GM12872 (cell line): ENCODE measurements at regions not wholly inside any gene's neighbourhood (a gene's known extent, or its start where the extent isn't known, plus 50 kb on each side); places are given as distances from the start of the nearest gene placed in this dataset.

Source experiments
- CTCF ChIP-seq: IDR thresholded peaks from 3 replicates; pipeline ENCODE4 v1.5.1; 2011; ENCODE audit warnings: low read depth, mild to moderate bottlenecking, low read length, moderate library complexity; ENCODE audit not compliant: insufficient read depth

- TF ChIP-seq CTCF, result no peak
These were observed 59.0 kb upstream of the CHST15 start for GRCh38 chr10:124152139-124153022.

- TF ChIP-seq CTCF, result no peak
These were observed 58.2 kb upstream of the CHST15 start for GRCh38 chr10:124151466-124152095.

GRCh38 chr10:124150807-124151417 lies 57.5 kb upstream of the CHST15 start:
- no peak for TF ChIP-seq CTCF

- no peak for TF ChIP-seq CTCF
These were observed 56.9 kb upstream of the CHST15 start for GRCh38 chr10:124150189-124150806.

GRCh38 chr10:124149189-124150042 lies 56.0 kb upstream of the CHST15 start:
- TF ChIP-seq CTCF, result no peak

- no peak for TF ChIP-seq CTCF
These were observed 53.1 kb upstream of the CHST15 start for GRCh38 chr10:124146483-124146882.
